ENCODE measurements at regions not wholly inside any gene's neighbourhood (a gene's known extent, or its start where the extent isn't known, plus 50 kb on each side); places are given as distances from the start of the nearest gene placed in this dataset.

DNA sequence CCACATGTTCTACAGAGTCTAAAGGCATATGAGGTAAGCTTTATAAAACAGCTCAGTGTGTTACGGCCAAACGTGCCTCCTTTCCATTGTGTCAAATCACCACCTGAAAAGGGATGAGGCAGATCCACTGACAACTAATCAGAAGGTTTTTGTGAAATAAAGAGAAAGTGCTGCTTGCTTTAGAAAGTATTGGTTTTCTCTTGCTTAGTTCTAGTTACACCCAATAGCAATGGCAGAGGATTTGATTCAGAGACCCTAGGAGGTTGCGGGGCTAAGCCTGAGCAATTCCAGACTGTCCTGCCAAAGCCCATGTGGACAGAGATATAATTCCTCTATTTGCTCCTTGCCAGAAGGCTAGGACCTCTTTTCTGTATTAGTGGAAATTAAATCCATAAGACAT is 125.5 kb downstream of the SPRY1 start:
- TF ChIP-seq CTCF (IDR thresholded peaks at IDR 0.05; ENCODE audit: low read length) (no peak), EZH2phosphoT487 (IDR thresholded peaks at IDR 0.05; ENCODE audit: low read length) (no peak), EZH2 (optimal IDR thresholded peaks at IDR 0.05; ENCODE audit: low read depth, low read length) (no peak)

All from MM.1S (cell line).